Smooth muscle cell (in vitro differentiated cells): ENCODE measurements at regions not wholly inside any gene's neighbourhood (a gene's known extent, or its start where the extent isn't known, plus 50 kb on each side); places are given as distances from the start of the nearest gene placed in this dataset.

ENCODE experiments used
- DNase-seq: peaks from one replicate; lab custom pipeline; 2025; ENCODE audit not compliant: unreplicated experiment; lab: John Stamatoyannopoulos, UW
- H2AFZ ChIP-seq: fragments of 200-600 bp; sonication (generic); 2 replicates; pipeline ENCODE4 v1.6.0; 2016; ENCODE audit warnings: antibody characterized with exemption, low read depth, mild to moderate bottlenecking
- H3F3A ChIP-seq: fragments of 200-600 bp; sonication (generic); 2 replicates; pipeline ENCODE4 v1.6.0; 2017; ENCODE audit warnings: antibody characterized with exemption, low read depth
- H3K27ac ChIP-seq: fragments of 200-600 bp; sonication (generic); 2 replicates; pipeline ENCODE4 v1.5.1; 2016; ENCODE audit warnings: low read depth, mild to moderate bottlenecking
- H3K27me3 ChIP-seq: fragments of 200-600 bp; sonication (generic); 2 replicates; pipeline ENCODE4 v1.6.1; 2016; ENCODE audit warnings: low read depth, mild to moderate bottlenecking
- H3K36me3 ChIP-seq: fragments of 200-600 bp; sonication (generic); 2 replicates; pipeline ENCODE4 v1.5.1; 2016; ENCODE audit warnings: low read depth
- H3K4me1 ChIP-seq: fragments of 200-600 bp; sonication (generic); 2 replicates; pipeline ENCODE4 v1.5.1; 2016; ENCODE audit warnings: low read depth
- H3K4me2 ChIP-seq: fragments of 200-600 bp; sonication (generic); 2 replicates; pipeline ENCODE4 v1.6.0; 2016; ENCODE audit warnings: mild to moderate bottlenecking
- H3K4me3 ChIP-seq: fragments of 200-600 bp; sonication (generic); 2 replicates; pipeline ENCODE4 v1.5.1; 2016; ENCODE audit warnings: mild to moderate bottlenecking
- H3K79me2 ChIP-seq: fragments of 200-600 bp; sonication (generic); 2 replicates; pipeline ENCODE4 v1.6.0; 2016; ENCODE audit warnings: low read depth, mild to moderate bottlenecking
- H3K9ac ChIP-seq: fragments of 200-600 bp; sonication (generic); 2 replicates; pipeline ENCODE4 v1.6.0; 2016; ENCODE audit warnings: low read depth
- H3K9me3 ChIP-seq: fragments of 200-600 bp; sonication (generic); replicated peaks from 2 replicates; pipeline ENCODE4 v1.5.1; 2016; ENCODE audit warnings: low read depth
- H4K20me1 ChIP-seq: fragments of 200-600 bp; sonication (generic); 2 replicates; pipeline ENCODE4 v1.6.0; 2016; ENCODE audit warnings: low read depth
- WGBS: methylation state at CpG from one replicate; pipeline ENCODE4 v1.1.7; 2016; ENCODE audit warnings: low lambda C conversion rate; 5-methylcytosine and 5-hydroxymethylcytosine counted together
- TF ChIP-seq, protein P1 (sequence below): fragments of 200-600 bp; sonication (generic); IDR thresholded peaks from 2 replicates; pipeline ENCODE4 v1.5.1; 2017; ENCODE audit warnings: borderline replicate concordance, mild to moderate bottlenecking, antibody characterized with exemption; ENCODE audit not compliant: insufficient read depth, poor library complexity, severe bottlenecking

DNA sequence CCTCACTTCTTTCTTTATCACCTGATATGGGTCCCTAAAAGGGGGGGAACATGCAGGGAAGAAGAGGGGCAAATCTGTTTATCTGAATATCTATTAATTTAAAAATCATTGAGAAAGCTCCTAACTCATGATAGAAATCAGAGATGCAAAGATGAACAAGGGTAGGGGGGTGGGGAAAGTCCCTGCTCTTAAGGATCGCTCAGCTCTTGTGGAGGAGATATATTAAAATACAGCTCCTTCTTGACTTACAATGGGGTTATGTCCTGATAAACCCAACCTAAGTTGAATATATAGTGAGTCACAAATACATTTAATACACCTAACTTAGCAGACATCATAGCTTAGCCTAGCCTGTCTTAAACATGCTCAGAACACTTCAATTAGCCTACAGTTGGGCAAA is 237.5 kb downstream of the MAF start:
- Histone ChIP-seq H3K27ac (no peak overlapping the region), H3K4me3 (no peak overlapping the region), H4K20me1 (no peaks in the 10 kb centered on the region), H3K36me3 (no peaks in the 10 kb centered on the region), H3K79me2 (no peaks in the 10 kb centered on the region), H3K9ac (no peak overlapping the region), H3F3A (no peaks in the 10 kb centered on the region), H3K9me3 (no peaks in the 10 kb centered on the region), H3K4me1 (no peaks in the 10 kb centered on the region), H2AFZ (no peak overlapping the region), H3K27me3 (peaks cover 10% of the 10 kb centered on the region), H3K4me2 (no peak overlapping the region)
- DNase-seq: no peak
- 100% methylated on average over 1 of the region's 1 CpG for WGBS
- TF ChIP-seq, protein P1, sequence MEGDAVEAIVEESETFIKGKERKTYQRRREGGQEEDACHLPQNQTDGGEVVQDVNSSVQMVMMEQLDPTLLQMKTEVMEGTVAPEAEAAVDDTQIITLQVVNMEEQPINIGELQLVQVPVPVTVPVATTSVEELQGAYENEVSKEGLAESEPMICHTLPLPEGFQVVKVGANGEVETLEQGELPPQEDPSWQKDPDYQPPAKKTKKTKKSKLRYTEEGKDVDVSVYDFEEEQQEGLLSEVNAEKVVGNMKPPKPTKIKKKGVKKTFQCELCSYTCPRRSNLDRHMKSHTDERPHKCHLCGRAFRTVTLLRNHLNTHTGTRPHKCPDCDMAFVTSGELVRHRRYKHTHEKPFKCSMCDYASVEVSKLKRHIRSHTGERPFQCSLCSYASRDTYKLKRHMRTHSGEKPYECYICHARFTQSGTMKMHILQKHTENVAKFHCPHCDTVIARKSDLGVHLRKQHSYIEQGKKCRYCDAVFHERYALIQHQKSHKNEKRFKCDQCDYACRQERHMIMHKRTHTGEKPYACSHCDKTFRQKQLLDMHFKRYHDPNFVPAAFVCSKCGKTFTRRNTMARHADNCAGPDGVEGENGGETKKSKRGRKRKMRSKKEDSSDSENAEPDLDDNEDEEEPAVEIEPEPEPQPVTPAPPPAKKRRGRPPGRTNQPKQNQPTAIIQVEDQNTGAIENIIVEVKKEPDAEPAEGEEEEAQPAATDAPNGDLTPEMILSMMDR: no peak

DNA sequence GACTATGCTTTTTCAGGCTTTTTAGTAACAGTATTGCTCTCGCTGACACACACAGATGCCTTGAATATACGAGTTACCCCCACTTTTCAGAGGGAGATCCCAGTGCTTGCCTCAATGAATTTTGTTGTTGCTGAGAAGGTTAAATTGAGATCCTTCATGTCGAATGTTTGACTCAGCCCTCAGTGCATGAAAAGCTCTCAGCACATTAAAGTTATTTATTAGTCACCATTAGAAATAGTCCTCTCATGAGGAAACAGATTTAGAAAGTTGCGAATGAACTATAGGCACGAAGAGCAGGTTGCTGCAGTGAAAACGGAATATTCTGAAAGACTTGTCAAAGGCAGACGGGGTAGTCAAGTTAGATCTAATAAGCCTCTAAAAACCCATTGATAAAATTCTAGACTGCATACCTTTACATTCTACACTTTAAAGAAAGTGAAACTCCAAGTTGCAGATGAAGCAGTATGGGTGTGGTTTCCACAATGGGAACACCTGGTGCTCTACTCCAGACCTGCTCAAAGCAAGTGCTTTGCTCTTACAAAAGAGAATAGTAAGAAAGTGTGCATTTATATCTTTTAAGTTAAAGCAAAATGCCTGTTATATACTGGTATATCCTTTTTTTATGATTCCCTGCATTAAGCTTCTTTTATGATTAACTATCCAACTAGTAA is 238.1 kb downstream of the MAF start:
- H3K27ac ChIP-seq: no peak overlapping the region
- H4K20me1 ChIP-seq: no peaks in the 10 kb centered on the region
- no peak overlapping the region for H2AFZ ChIP-seq
- DNase-seq: no peak
- no peak overlapping the region for H3K4me2 ChIP-seq
- TF ChIP-seq, protein P1: no peak
- H3K4me1 ChIP-seq: no peaks in the 10 kb centered on the region
- H3K9me3 ChIP-seq: no peaks in the 10 kb centered on the region
- H3K9ac ChIP-seq: no peak overlapping the region
- peaks cover 10% of the 10 kb centered on the region for H3K27me3 ChIP-seq
- H3K4me3 ChIP-seq: no peak overlapping the region
- WGBS: 84% methylated on average over 7 of the region's 7 CpGs
- no peaks in the 10 kb centered on the region for H3K36me3 ChIP-seq
- H3K79me2 ChIP-seq: no peaks in the 10 kb centered on the region
- no peaks in the 10 kb centered on the region for H3F3A ChIP-seq

DNA sequence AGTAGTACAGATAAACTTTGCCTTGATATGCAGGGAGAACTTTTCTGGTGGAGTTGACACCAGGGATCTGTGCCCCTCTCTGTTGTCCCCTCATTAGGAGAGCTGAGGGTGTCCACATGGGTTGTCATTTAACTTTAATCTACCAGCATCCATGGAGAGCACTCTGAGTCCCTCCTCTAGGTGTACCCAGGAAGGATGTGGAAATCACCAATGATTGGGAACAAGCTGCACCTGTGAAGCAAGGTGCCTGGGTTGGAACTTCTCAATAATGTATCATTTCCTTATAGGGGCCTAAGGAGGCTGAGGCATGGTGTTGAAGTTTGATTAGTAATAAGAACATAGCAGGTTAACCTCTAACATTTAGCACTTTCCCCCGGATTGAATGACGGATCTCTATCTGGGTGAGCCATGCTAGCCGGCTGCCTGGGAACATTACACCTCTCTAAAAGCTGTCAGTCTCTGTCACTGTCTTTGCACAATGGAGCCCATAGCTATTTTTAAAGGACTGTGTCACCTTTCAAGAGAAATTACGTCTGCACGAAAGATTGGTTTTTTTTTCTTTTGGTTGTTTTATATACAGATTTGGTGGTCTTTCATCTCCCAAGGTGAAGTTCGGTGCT is 239.3 kb downstream of the MAF start:
- H2AFZ ChIP-seq: no peak overlapping the region
- no peak overlapping the region for H3K9ac ChIP-seq
- no peaks in the 10 kb centered on the region for H4K20me1 ChIP-seq
- H3K4me1 ChIP-seq: no peaks in the 10 kb centered on the region
- no peaks in the 10 kb centered on the region for H3K79me2 ChIP-seq
- WGBS: 90% methylated on average over 6 of the region's 6 CpGs
- H3K4me2 ChIP-seq: no peak overlapping the region
- no peaks in the 10 kb centered on the region for H3K9me3 ChIP-seq
- H3K4me3 ChIP-seq: no peak overlapping the region
- H3K27ac ChIP-seq: no peak overlapping the region
- TF ChIP-seq, protein P1: no peak
- DNase-seq: no peak
- peaks cover 10% of the 10 kb centered on the region for H3K27me3 ChIP-seq
- H3F3A ChIP-seq: no peaks in the 10 kb centered on the region
- H3K36me3 ChIP-seq: no peaks in the 10 kb centered on the region

DNA sequence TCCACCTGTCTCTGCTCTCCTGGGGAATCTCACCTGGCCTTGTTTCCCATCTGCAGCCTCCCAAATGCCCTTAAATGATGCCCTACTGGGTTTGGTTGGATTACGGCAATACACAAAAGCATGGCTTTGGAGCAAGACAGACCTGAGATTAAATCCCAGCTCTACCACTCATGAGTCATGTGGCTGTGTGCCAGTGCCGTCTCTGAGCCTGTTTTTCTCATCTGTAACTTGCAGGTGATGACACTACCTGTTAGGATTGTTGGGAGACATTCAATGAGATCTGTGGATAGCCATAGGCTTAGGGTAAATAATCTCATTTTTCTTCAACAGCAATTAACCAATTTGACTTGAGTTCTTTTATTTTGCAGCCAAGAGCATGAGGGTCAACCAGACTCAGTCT is 240.3 kb downstream of the MAF start:
- no peaks in the 10 kb centered on the region for H3K9me3 ChIP-seq
- no peak overlapping the region for H3K9ac ChIP-seq
- no peak overlapping the region for H3K4me2 ChIP-seq
- no peak overlapping the region for H3K4me3 ChIP-seq
- TF ChIP-seq, protein P1: no peak
- H3K27ac ChIP-seq: no peak overlapping the region
- no peaks in the 10 kb centered on the region for H3K79me2 ChIP-seq
- H2AFZ ChIP-seq: no peak overlapping the region
- no peak for DNase-seq
- no peaks in the 10 kb centered on the region for H3K4me1 ChIP-seq
- no peaks in the 10 kb centered on the region for H3K36me3 ChIP-seq
- no peaks in the 10 kb centered on the region for H3F3A ChIP-seq
- peaks cover 10% of the 10 kb centered on the region for H3K27me3 ChIP-seq
- 77% methylated on average over 2 of the region's 2 CpGs for WGBS
- H4K20me1 ChIP-seq: no peaks in the 10 kb centered on the region
